RWPE1 (cell line): ENCODE measurements at regions not wholly inside any gene's neighbourhood (a gene's known extent, or its start where the extent isn't known, plus 50 kb on each side); places are given as distances from the start of the nearest gene placed in this dataset.
A peak's percentile ranks its signal among the peaks of the same experiment; 100 is the strongest.

ENCODE experiments used
- CTCF ChIA-PET: fragments of 350-600 bp; sonication (Branson Sonifier 250); formaldehyde crosslinking; extraction: SDS; loops from one replicate; lab custom pipeline; 2021; lab: Yijun Ruan, JAX
- POLR2A ChIA-PET: fragments of 400-600 bp; formaldehyde crosslinking; extraction: SDS; loops from one replicate; lab custom pipeline; 2020; ENCODE audit warnings: antibody characterized with exemption; ENCODE audit not compliant: low non-redundant PET; lab: Yijun Ruan, JAX
- DNase-seq: peaks from one replicate; pipeline ENCODE4 v3.0.0; 2012; ENCODE audit warnings: low spot score
- H3K27ac ChIP-seq: fragments of 450-650 bp; 2 replicates; pipeline ENCODE4 v1.5.1; 2017
- CTCF ChIP-seq: fragments of 450-650 bp; conservative IDR thresholded peaks from 2 replicates; pipeline ENCODE4 v1.5.1; 2017; ENCODE audit warnings: low read depth, mild to moderate bottlenecking

- peak; percentile 8 for DNase-seq
- ChIA-PET POLR2A (interaction anchor here (0.6 kb wide), 1 partner anchor 732 kb away, joined by 3 read pairs; no protein-coding TSS in a partner anchor), CTCF (interaction anchor here (0.6 kb wide), 1 partner anchor 340 kb away, joined by 3 read pairs; no protein-coding TSS in a partner anchor)
These were observed 117.3 kb downstream of the GALR1 start for GRCh38 chr18:77366720-77367641.

GRCh38 chr18:77369644-77370043 is 120.0 kb downstream of the GALR1 start:
- ChIA-PET CTCF (no interaction called here), POLR2A (no interaction called here)
- no peak for TF ChIP-seq CTCF
- H3K27ac ChIP-seq = no peak overlapping the region
- no peak for DNase-seq

More at GRCh38 chr18:77366720-77367641, 117.3 kb downstream of the GALR1 start:
- no peak for TF ChIP-seq CTCF
- no peak overlapping the region for H3K27ac ChIP-seq

GRCh38 chr18:77373730-77374445 is 124.2 kb downstream of the GALR1 start:
- ChIA-PET CTCF (no interaction called here), POLR2A (no interaction called here)
- TF ChIP-seq CTCF = no peak
- H3K27ac ChIP-seq = no peak overlapping the region
- no peak for DNase-seq

- no peak overlapping the region for H3K27ac ChIP-seq
- TF ChIP-seq CTCF = no peak
- POLR2A ChIA-PET = no interaction called here
- CTCF ChIA-PET = no interaction called here
- DNase-seq = no peak
These were observed 124.8 kb downstream of the GALR1 start for GRCh38 chr18:77374446-77374805.

- POLR2A ChIA-PET = no interaction called here
- no peak overlapping the region for H3K27ac ChIP-seq
- CTCF ChIA-PET = no interaction called here
- TF ChIP-seq CTCF = no peak
- peak; percentile 10 for DNase-seq
These were observed 126.5 kb downstream of the GALR1 start for GRCh38 chr18:77376043-77376732.

- no peak for TF ChIP-seq CTCF
- CTCF ChIA-PET = no interaction called here
- POLR2A ChIA-PET = no interaction called here
- no peak overlapping the region for H3K27ac ChIP-seq
- DNase-seq = no peak
These were observed 127.1 kb downstream of the GALR1 start for GRCh38 chr18:77376733-77377094.
